T-cell (primary cell): ENCODE measurements at regions not wholly inside any gene's neighbourhood (a gene's known extent, or its start where the extent isn't known, plus 50 kb on each side); places are given as distances from the start of the nearest gene placed in this dataset.

Experiments used
- ATAC-seq, 4 experiments: fragments of 200-7000 bp in 3 of 4; fragments of 150-1000 bp in 1 of 4; cut with Tn5 transposase; replicated peaks in 1 of 4; 1 replicate in 3 of 4; 2 replicates in 1 of 4; pipeline ENCODE4 v1.10.0; 2021; ENCODE audit warnings: moderate library complexity in 3 of 4, mild to moderate bottlenecking in 2 of 4, moderate number of reproducible peaks in 1 of 4
- CTCF ChIA-PET, 2 donors: fragments of 300-600 bp; sonication (Branson Sonifier 250); formaldehyde crosslinking; loops; one replicate each; lab custom pipeline; 2022; ENCODE audit warnings: antibody characterized with exemption in 2 of 2; lab: Charles Lee
- POLR2A ChIA-PET, 2 donors: fragments of 300-600 bp; sonication (Branson Sonifier 250); formaldehyde crosslinking; loops; one replicate each; lab custom pipeline; 2022; ENCODE audit warnings: antibody characterized with exemption in 2 of 2; lab: Charles Lee
- DNase-seq, 35 experiments: peaks; one replicate each; pipeline versions ENCODE4 v3.0.0 to v3.0.0-alpha.2; 2013 to 2023
- H3K27ac ChIP-seq: one replicate; pipeline ENCODE4 v1.5.1; 2013; ENCODE audit warnings: low read length
- H3K27me3 ChIP-seq, 2 experiments: replicated peaks in 1 of 2; 1 replicate in 1 of 2; 2 replicates in 1 of 2; pipeline versions ENCODE4 v1.6.1 to v1.7.0; 2013; ENCODE audit warnings: low read length in 1 of 2, mixed read lengths in 1 of 2; ENCODE audit not compliant: control insufficient read depth in 2 of 2, insufficient read depth in 2 of 2; ENCODE audit errors: extremely low read depth in 1 of 2
- H3K36me3 ChIP-seq, 2 donors: 1 replicate in 1 of 2; 2 replicates in 1 of 2; pipeline versions ENCODE4 v1.6.1 to v1.7.0; 2013; ENCODE audit warnings: low read length in 1 of 2; ENCODE audit not compliant: control insufficient read depth in 2 of 2, insufficient read depth in 1 of 2; ENCODE audit errors: extremely low read depth in 1 of 2
- H3K4me1 ChIP-seq, 2 experiments: 1 replicate in 1 of 2; 2 replicates in 1 of 2; pipeline versions ENCODE4 v1.6.1 to v1.7.0; 2013; ENCODE audit warnings: low read length in 2 of 2, mixed read lengths in 1 of 2; ENCODE audit not compliant: insufficient read depth in 2 of 2, control insufficient read depth in 1 of 2; ENCODE audit errors: extremely low read depth in 1 of 2
- H3K4me3 ChIP-seq, 2 donors: 1 replicate in 1 of 2; 2 replicates in 1 of 2; pipeline versions ENCODE4 v1.5.1 to v1.7.0; 2013; ENCODE audit warnings: mild to moderate bottlenecking in 2 of 2, low read length in 1 of 2, moderate library complexity in 1 of 2; ENCODE audit not compliant: control insufficient read depth in 1 of 2; ENCODE audit errors: extremely low read depth in 1 of 2
- H3K9me3 ChIP-seq: 2 replicates; pipeline ENCODE4 v1.7.0; 2013
- H3K27ac Mint-ChIP-seq, 2 donors: one replicate each; pipeline ENCODE4 v1.8.0; 2020 to 2021; ENCODE audit warnings: mild to moderate bottlenecking in 2 of 2, mixed read lengths in 2 of 2
- H3K27me3 Mint-ChIP-seq, 2 donors: one replicate each; pipeline ENCODE4 v1.8.0; 2021 to 2022; ENCODE audit warnings: mixed read lengths in 2 of 2
- H3K36me3 Mint-ChIP-seq: one replicate; pipeline ENCODE4 v1.8.0; 2021; ENCODE audit warnings: mixed read lengths
- H3K4me1 Mint-ChIP-seq, 3 donors: one replicate each; pipeline ENCODE4 v1.8.0; 2020 to 2022; ENCODE audit warnings: mixed read lengths in 3 of 3, mild to moderate bottlenecking in 1 of 3
- H3K4me3 Mint-ChIP-seq, 3 donors: one replicate each; pipeline ENCODE4 v1.8.0; 2020 to 2022; ENCODE audit warnings: mild to moderate bottlenecking in 3 of 3, mixed read lengths in 3 of 3, moderate library complexity in 3 of 3
- H3K9me3 Mint-ChIP-seq, 3 donors: one replicate each; pipeline ENCODE4 v1.8.0; 2020 to 2022; ENCODE audit warnings: mixed read lengths in 3 of 3
- WGBS: methylation state at CpG from one replicate; pipeline ENCODE4 v1.1.5; 2013; ENCODE audit warnings: missing lambda C conversion rate; ENCODE audit not compliant: insufficient coverage; 5-methylcytosine and 5-hydroxymethylcytosine counted together

DNA sequence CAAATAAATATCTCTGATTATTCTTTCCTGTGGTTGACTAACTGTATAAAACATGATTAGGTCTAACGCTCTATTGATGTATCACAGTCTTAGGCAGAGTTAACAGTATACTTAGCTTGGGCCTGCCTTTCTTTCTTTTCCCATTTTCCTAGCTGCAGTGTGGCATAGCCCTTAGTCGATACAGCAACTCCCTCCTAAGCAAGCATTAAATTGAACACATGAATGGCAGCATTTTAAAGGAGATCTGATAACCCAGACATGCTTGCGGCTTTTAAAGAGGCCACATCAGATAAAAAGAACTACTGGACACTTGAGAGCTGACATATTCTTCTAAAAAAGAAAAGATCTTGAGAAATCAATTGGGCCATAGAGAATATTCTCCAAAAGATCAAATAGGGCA lies 312.0 kb upstream of the TMPRSS15 start:
- POLR2A ChIA-PET = no interaction called here
- Mint-ChIP-seq H3K36me3 (no peaks in the 10 kb centered on the region), H3K4me3 (no peak overlapping the region), H3K27me3 (no peaks in the 10 kb centered on the region), H3K27ac (no peak overlapping the region), H3K9me3 (peaks cover 6 to 26% (median 16%) of the 10 kb centered on the region in 3 donors), H3K4me1 (no peaks in the 10 kb centered on the region)
- Histone ChIP-seq H3K27me3 (no peaks in the 10 kb centered on the region), H3K4me3 (no peak overlapping the region), H3K9me3 (no peaks in the 10 kb centered on the region), H3K4me1 (no peaks in the 10 kb centered on the region), H3K27ac (no peak overlapping the region), H3K36me3 (no peaks in the 10 kb centered on the region)
- 75% methylated on average over 1 of the region's 3 CpGs for WGBS
- DNase-seq (no peak), ATAC-seq (no peak)
- CTCF ChIA-PET = no interaction called here

DNA sequence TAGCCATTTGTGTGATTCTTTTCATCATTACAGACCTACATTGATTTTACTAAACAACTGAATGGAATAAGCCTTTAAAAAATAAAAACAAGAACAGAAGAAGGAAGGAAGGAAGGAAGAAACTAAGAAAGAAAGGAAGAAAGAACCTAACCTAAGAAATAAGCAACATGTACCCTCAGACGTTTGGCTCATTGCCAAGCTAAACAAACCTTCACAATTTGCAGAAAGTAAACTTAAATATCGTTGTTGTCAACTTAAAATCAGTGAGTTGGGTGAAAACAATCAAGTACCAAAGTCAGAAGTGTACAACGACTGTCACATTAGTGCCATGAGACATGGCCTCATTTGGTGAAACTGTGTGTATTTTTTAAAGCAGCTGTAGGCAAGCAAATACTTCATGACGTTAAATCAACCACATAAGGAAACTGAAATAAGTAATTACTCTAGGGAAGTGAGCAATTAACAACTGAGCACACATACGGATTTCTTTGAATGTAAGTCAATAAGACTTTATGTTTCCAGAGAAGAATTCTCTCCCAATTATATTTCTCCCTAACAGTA lies 313.1 kb upstream of the TMPRSS15 start:
- Mint-ChIP-seq H3K9me3 (peaks cover 2 to 21% (median 10%) of the 10 kb centered on the region in 3 donors), H3K36me3 (no peaks in the 10 kb centered on the region), H3K27ac (no peak overlapping the region), H3K4me1 (no peaks in the 10 kb centered on the region), H3K4me3 (no peak overlapping the region), H3K27me3 (no peaks in the 10 kb centered on the region)
- DNase-seq = no peak
- no peak for ATAC-seq
- H3K27me3 ChIP-seq = no peaks in the 10 kb centered on the region
- 20% methylated on average over 2 of the region's 5 CpGs for WGBS
- POLR2A ChIA-PET = no interaction called here
- H3K4me1 ChIP-seq = no peaks in the 10 kb centered on the region
- H3K36me3 ChIP-seq = no peaks in the 10 kb centered on the region
- no peak overlapping the region for H3K27ac ChIP-seq
- H3K9me3 ChIP-seq = no peaks in the 10 kb centered on the region
- CTCF ChIA-PET = interaction anchor here in 1 of 2 donors (0.6 kb wide), 1 partner anchor 47 kb away, joined by 6 read pairs; no protein-coding TSS in a partner anchor
- H3K4me3 ChIP-seq = no peak overlapping the region

GRCh38 chr21:18722193-18722592 lies 318.6 kb upstream of the TMPRSS15 start:
- Mint-ChIP-seq H3K27ac (no peak overlapping the region), H3K4me1 (no peaks in the 10 kb centered on the region), H3K36me3 (no peaks in the 10 kb centered on the region), H3K9me3 (peaks cover 4 to 7% (median 5%) of the 10 kb centered on the region in 3 donors), H3K27me3 (no peaks in the 10 kb centered on the region), H3K4me3 (no peak overlapping the region)
- no peaks in the 10 kb centered on the region for H3K4me1 ChIP-seq
- DNase-seq = no peak
- no CpG with 5 or more reads among the region's 1 CpG for WGBS
- ChIA-PET CTCF (no interaction called here), POLR2A (interaction anchor here in 1 of 2 donors (0.6 kb wide), 1 partner anchor 13 kb away, joined by 3 read pairs; no protein-coding TSS in a partner anchor)
- no peaks in the 10 kb centered on the region for H3K9me3 ChIP-seq
- H3K27me3 ChIP-seq = no peaks in the 10 kb centered on the region
- H3K36me3 ChIP-seq = no peaks in the 10 kb centered on the region
- no peak overlapping the region for H3K4me3 ChIP-seq
- H3K27ac ChIP-seq = no peak overlapping the region
- no peak for ATAC-seq

- Histone ChIP-seq H3K36me3 (no peaks in the 10 kb centered on the region), H3K9me3 (no peaks in the 10 kb centered on the region), H3K27me3 (no peaks in the 10 kb centered on the region), H3K4me1 (no peaks in the 10 kb centered on the region), H3K27ac (no peak overlapping the region), H3K4me3 (no peak overlapping the region)
- no peaks in the 10 kb centered on the region for H3K4me1 Mint-ChIP-seq
- WGBS = no CpG with 5 or more reads among the region's 2 CpGs
- ATAC-seq = no peak
- ChIA-PET POLR2A (no interaction called here), CTCF (no interaction called here)
- no peaks in the 10 kb centered on the region for H3K27me3 Mint-ChIP-seq
- no peak overlapping the region for H3K4me3 Mint-ChIP-seq
- H3K9me3 Mint-ChIP-seq = peaks cover 4 to 10% (median 8%) of the 10 kb centered on the region in 3 donors
- H3K27ac Mint-ChIP-seq = no peak overlapping the region
- H3K36me3 Mint-ChIP-seq = no peaks in the 10 kb centered on the region
- DNase-seq = no peak
These were observed 319.6 kb upstream of the TMPRSS15 start for GRCh38 chr21:18723171-18723570.

- Mint-ChIP-seq H3K4me1 (no peaks in the 10 kb centered on the region), H3K27ac (no peak overlapping the region), H3K36me3 (no peaks in the 10 kb centered on the region), H3K9me3 (peaks cover 4 to 11% (median 8%) of the 10 kb centered on the region in 3 donors), H3K27me3 (no peaks in the 10 kb centered on the region), H3K4me3 (no peak overlapping the region)
- H3K4me3 ChIP-seq = no peak overlapping the region
- H3K36me3 ChIP-seq = no peaks in the 10 kb centered on the region
- H3K27ac ChIP-seq = no peak overlapping the region
- ChIA-PET POLR2A (no interaction called here), CTCF (no interaction called here)
- H3K4me1 ChIP-seq = no peaks in the 10 kb centered on the region
- ATAC-seq (no peak), DNase-seq (no peak)
- no peaks in the 10 kb centered on the region for H3K9me3 ChIP-seq
- no peaks in the 10 kb centered on the region for H3K27me3 ChIP-seq
- 56% methylated on average over 1 of the region's 3 CpGs for WGBS
These were observed 322.1 kb upstream of the TMPRSS15 start for GRCh38 chr21:18725653-18726052.

- no peak overlapping the region for H3K27ac Mint-ChIP-seq
- Histone ChIP-seq H3K27ac (no peak overlapping the region), H3K4me1 (no peaks in the 10 kb centered on the region), H3K36me3 (no peaks in the 10 kb centered on the region), H3K9me3 (no peaks in the 10 kb centered on the region), H3K4me3 (no peak overlapping the region), H3K27me3 (no peaks in the 10 kb centered on the region)
- ChIA-PET POLR2A (no interaction called here), CTCF (interaction anchor here in 1 of 2 donors (0.7 kb wide), 1 partner anchor 424 kb away, joined by 3 read pairs; no protein-coding TSS in a partner anchor)
- 68% methylated on average over 2 of the region's 5 CpGs for WGBS
- ATAC-seq (no peak), DNase-seq (no peak)
- H3K27me3 Mint-ChIP-seq = no peaks in the 10 kb centered on the region
- no peak overlapping the region for H3K4me3 Mint-ChIP-seq
- no peaks in the 10 kb centered on the region for H3K36me3 Mint-ChIP-seq
- no peaks in the 10 kb centered on the region for H3K4me1 Mint-ChIP-seq
- peaks cover 2 to 7% (median 6%) of the 10 kb centered on the region in 3 donors for H3K9me3 Mint-ChIP-seq
These were observed 338.4 kb upstream of the TMPRSS15 start for GRCh38 chr21:18741954-18742353.
